IMR-90 (cell line): ENCODE measurements at regions not wholly inside any gene's neighbourhood (a gene's known extent, or its start where the extent isn't known, plus 50 kb on each side); places are given as distances from the start of the nearest gene placed in this dataset.

Source experiments
- CTCF ChIP-seq: conservative IDR thresholded peaks from 2 replicates; pipeline ENCODE4 v1.5.1; 2012; ENCODE audit warnings: mild to moderate bottlenecking, low read depth, low read length, improper control_type of control experiment
- ELK1 ChIP-seq: fragments of 150-350 bp; IDR thresholded peaks from 2 replicates; pipeline ENCODE4 v1.6.1; 2016; ENCODE audit warnings: low read depth, mild to moderate bottlenecking, low read length, moderate library complexity, borderline replicate concordance
- POLR2A ChIP-seq: IDR thresholded peaks from 2 replicates; pipeline ENCODE4 v1.6.1; 2012; ENCODE audit warnings: mild to moderate bottlenecking, low read depth, low read length

GRCh38 chr1:193674292-193674944 is 488.0 kb upstream of the B3GALT2 start:
- TF ChIP-seq ELK1, result no peak
- no peak for TF ChIP-seq POLR2A
- TF ChIP-seq CTCF, result no peak
